ENCODE measurements at regions not wholly inside any gene's neighbourhood (a gene's known extent, or its start where the extent isn't known, plus 50 kb on each side); places are given as distances from the start of the nearest gene placed in this dataset.

DNA sequence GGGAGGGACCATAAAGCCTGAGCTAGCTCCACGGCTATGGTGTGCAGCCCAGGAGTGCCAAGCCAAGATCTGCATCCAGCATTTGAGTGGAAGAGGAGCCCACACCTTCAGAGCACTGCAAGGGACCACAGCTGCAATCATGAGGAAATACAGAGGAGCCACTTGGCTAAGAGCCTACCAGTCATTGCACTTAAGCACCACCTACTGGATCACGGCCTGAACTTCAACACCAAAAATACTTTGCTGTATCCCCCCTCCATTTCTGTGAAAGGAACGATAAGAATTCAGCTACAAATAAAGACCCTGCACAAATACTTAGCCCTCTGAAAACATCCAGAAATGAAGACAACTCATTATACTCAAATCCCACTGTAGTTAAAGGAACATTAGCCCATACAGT, 545.3 kb downstream of the TSN start:
- TF ChIP-seq ZNF561 (tag by site-specific recombination; IDR thresholded peaks at IDR 0.05; ENCODE audit: borderline replicate concordance) (no peak), ZNF324 (tag by site-specific recombination; IDR thresholded peaks at IDR 0.05) (no peak), KLF8 (tag by site-specific recombination; IDR thresholded peaks at IDR 0.05) (no peak), KLF9 (tag by site-specific recombination; IDR thresholded peaks at IDR 0.05; ENCODE audit: low read depth) (no peak), GLI4 (tag by site-specific recombination; IDR thresholded peaks at IDR 0.05) (no peak)
- TF ChIP-seq, protein P1, sequence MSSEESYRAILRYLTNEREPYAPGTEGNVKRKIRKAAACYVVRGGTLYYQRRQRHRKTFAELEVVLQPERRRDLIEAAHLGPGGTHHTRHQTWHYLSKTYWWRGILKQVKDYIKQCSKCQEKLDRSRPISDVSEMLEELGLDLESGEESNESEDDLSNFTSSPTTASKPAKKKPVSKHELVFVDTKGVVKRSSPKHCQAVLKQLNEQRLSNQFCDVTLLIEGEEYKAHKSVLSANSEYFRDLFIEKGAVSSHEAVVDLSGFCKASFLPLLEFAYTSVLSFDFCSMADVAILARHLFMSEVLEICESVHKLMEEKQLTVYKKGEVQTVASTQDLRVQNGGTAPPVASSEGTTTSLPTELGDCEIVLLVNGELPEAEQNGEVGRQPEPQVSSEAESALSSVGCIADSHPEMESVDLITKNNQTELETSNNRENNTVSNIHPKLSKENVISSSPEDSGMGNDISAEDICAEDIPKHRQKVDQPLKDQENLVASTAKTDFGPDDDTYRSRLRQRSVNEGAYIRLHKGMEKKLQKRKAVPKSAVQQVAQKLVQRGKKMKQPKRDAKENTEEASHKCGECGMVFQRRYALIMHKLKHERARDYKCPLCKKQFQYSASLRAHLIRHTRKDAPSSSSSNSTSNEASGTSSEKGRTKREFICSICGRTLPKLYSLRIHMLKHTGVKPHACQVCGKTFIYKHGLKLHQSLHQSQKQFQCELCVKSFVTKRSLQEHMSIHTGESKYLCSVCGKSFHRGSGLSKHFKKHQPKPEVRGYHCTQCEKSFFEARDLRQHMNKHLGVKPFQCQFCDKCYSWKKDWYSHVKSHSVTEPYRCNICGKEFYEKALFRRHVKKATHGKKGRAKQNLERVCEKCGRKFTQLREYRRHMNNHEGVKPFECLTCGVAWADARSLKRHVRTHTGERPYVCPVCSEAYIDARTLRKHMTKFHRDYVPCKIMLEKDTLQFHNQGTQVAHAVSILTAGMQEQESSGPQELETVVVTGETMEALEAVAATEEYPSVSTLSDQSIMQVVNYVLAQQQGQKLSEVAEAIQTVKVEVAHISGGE (tag by site-specific recombination; conservative IDR thresholded peaks at IDR 0.05; ENCODE audit: low read depth): no peak
- TF ChIP-seq, protein P2, sequence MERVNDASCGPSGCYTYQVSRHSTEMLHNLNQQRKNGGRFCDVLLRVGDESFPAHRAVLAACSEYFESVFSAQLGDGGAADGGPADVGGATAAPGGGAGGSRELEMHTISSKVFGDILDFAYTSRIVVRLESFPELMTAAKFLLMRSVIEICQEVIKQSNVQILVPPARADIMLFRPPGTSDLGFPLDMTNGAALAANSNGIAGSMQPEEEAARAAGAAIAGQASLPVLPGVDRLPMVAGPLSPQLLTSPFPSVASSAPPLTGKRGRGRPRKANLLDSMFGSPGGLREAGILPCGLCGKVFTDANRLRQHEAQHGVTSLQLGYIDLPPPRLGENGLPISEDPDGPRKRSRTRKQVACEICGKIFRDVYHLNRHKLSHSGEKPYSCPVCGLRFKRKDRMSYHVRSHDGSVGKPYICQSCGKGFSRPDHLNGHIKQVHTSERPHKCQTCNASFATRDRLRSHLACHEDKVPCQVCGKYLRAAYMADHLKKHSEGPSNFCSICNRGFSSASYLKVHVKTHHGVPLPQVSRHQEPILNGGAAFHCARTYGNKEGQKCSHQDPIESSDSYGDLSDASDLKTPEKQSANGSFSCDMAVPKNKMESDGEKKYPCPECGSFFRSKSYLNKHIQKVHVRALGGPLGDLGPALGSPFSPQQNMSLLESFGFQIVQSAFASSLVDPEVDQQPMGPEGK (tag by site-specific recombination; IDR thresholded peaks at IDR 0.05): no peak
- TF ChIP-seq, protein P3, sequence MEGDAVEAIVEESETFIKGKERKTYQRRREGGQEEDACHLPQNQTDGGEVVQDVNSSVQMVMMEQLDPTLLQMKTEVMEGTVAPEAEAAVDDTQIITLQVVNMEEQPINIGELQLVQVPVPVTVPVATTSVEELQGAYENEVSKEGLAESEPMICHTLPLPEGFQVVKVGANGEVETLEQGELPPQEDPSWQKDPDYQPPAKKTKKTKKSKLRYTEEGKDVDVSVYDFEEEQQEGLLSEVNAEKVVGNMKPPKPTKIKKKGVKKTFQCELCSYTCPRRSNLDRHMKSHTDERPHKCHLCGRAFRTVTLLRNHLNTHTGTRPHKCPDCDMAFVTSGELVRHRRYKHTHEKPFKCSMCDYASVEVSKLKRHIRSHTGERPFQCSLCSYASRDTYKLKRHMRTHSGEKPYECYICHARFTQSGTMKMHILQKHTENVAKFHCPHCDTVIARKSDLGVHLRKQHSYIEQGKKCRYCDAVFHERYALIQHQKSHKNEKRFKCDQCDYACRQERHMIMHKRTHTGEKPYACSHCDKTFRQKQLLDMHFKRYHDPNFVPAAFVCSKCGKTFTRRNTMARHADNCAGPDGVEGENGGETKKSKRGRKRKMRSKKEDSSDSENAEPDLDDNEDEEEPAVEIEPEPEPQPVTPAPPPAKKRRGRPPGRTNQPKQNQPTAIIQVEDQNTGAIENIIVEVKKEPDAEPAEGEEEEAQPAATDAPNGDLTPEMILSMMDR (tag by site-specific recombination; IDR thresholded peaks at IDR 0.05): no peak
- TF ChIP-seq, protein P4, sequence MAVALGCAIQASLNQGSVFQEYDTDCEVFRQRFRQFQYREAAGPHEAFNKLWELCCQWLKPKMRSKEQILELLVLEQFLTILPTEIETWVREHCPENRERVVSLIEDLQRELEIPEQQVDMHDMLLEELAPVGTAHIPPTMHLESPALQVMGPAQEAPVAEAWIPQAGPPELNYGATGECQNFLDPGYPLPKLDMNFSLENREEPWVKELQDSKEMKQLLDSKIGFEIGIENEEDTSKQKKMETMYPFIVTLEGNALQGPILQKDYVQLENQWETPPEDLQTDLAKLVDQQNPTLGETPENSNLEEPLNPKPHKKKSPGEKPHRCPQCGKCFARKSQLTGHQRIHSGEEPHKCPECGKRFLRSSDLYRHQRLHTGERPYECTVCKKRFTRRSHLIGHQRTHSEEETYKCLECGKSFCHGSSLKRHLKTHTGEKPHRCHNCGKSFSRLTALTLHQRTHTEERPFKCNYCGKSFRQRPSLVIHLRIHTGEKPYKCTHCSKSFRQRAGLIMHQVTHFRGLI (tag by site-specific recombination; IDR thresholded peaks at IDR 0.05): no peak
- TF ChIP-seq, protein P5, sequence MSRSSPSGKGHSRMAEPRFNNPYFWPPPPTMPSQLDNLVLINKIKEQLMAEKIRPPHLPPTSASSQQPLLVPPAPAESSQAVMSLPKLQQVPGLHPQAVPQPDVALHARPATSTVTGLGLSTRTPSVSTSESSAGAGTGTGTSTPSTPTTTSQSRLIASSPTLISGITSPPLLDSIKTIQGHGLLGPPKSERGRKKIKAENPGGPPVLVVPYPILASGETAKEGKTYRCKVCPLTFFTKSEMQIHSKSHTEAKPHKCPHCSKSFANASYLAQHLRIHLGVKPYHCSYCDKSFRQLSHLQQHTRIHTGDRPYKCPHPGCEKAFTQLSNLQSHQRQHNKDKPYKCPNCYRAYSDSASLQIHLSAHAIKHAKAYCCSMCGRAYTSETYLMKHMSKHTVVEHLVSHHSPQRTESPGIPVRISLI (tag by site-specific recombination; IDR thresholded peaks at IDR 0.05): no peak
